Ishikawa (cell line): ENCODE measurements at regions not wholly inside any gene's neighbourhood (a gene's known extent, or its start where the extent isn't known, plus 50 kb on each side); places are given as distances from the start of the nearest gene placed in this dataset.

Experiments
- CEBPB ChIP-seq: IDR thresholded peaks from 2 replicates; pipeline ENCODE4 v1.6.1; 2012
- CREB1 ChIP-seq: IDR thresholded peaks from 2 replicates; pipeline ENCODE4 v1.6.1; 2012; ENCODE audit warnings: low read depth
- EGR1 ChIP-seq: IDR thresholded peaks from 2 replicates; pipeline ENCODE4 v1.6.1; 2012
- EP300 ChIP-seq: IDR thresholded peaks from 2 replicates; pipeline ENCODE4 v1.6.1; 2012; ENCODE audit warnings: borderline replicate concordance
- FOXM1 ChIP-seq: IDR thresholded peaks from 2 replicates; pipeline ENCODE4 v1.6.1; 2012; ENCODE audit warnings: low read depth, borderline replicate concordance
- MAX ChIP-seq: IDR thresholded peaks from 2 replicates; pipeline ENCODE4 v1.6.1; 2012
- NFIC ChIP-seq: IDR thresholded peaks from 2 replicates; pipeline ENCODE4 v1.6.1; 2012
- RAD21 ChIP-seq: IDR thresholded peaks from 2 replicates; pipeline ENCODE4 v1.6.1; 2012; ENCODE audit warnings: low read depth
- TAF1 ChIP-seq: IDR thresholded peaks from 2 replicates; pipeline ENCODE4 v1.6.1; 2012; ENCODE audit warnings: low read depth, mild to moderate bottlenecking
- TCF12 ChIP-seq: IDR thresholded peaks from 2 replicates; pipeline ENCODE4 v1.6.1; 2012; ENCODE audit warnings: low read depth
- TEAD4 ChIP-seq: IDR thresholded peaks from 2 replicates; pipeline ENCODE4 v1.6.1; 2012
- YY1 ChIP-seq: IDR thresholded peaks from 2 replicates; pipeline ENCODE4 v1.6.1; 2012; ENCODE audit warnings: low read depth
- ZBTB7A ChIP-seq: IDR thresholded peaks from 2 replicates; pipeline ENCODE4 v1.6.1; 2012; ENCODE audit warnings: low read depth
- TF ChIP-seq, protein P1 (sequence below): IDR thresholded peaks from 2 replicates; pipeline ENCODE4 v1.6.1; 2012; ENCODE audit warnings: low read depth, mild to moderate bottlenecking
- TF ChIP-seq, protein P2 (sequence below): IDR thresholded peaks from 2 replicates; pipeline ENCODE4 v1.6.1; 2012

GRCh38 chr12:85603556-85603955 is 232.7 kb downstream of the RASSF9 start:
- TF ChIP-seq CEBPB (no peak), CREB1 (no peak), RAD21 (no peak), EP300 (no peak), ZBTB7A (no peak)

- TF ChIP-seq FOXM1 (no peak), TEAD4 (no peak), CEBPB (no peak), EP300 (no peak), NFIC (no peak), MAX (no peak)
- TF ChIP-seq, protein P1, sequence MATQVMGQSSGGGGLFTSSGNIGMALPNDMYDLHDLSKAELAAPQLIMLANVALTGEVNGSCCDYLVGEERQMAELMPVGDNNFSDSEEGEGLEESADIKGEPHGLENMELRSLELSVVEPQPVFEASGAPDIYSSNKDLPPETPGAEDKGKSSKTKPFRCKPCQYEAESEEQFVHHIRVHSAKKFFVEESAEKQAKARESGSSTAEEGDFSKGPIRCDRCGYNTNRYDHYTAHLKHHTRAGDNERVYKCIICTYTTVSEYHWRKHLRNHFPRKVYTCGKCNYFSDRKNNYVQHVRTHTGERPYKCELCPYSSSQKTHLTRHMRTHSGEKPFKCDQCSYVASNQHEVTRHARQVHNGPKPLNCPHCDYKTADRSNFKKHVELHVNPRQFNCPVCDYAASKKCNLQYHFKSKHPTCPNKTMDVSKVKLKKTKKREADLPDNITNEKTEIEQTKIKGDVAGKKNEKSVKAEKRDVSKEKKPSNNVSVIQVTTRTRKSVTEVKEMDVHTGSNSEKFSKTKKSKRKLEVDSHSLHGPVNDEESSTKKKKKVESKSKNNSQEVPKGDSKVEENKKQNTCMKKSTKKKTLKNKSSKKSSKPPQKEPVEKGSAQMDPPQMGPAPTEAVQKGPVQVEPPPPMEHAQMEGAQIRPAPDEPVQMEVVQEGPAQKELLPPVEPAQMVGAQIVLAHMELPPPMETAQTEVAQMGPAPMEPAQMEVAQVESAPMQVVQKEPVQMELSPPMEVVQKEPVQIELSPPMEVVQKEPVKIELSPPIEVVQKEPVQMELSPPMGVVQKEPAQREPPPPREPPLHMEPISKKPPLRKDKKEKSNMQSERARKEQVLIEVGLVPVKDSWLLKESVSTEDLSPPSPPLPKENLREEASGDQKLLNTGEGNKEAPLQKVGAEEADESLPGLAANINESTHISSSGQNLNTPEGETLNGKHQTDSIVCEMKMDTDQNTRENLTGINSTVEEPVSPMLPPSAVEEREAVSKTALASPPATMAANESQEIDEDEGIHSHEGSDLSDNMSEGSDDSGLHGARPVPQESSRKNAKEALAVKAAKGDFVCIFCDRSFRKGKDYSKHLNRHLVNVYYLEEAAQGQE = no peak
These were observed 229.8 kb downstream of the RASSF9 start for GRCh38 chr12:85606455-85606854.

DNA sequence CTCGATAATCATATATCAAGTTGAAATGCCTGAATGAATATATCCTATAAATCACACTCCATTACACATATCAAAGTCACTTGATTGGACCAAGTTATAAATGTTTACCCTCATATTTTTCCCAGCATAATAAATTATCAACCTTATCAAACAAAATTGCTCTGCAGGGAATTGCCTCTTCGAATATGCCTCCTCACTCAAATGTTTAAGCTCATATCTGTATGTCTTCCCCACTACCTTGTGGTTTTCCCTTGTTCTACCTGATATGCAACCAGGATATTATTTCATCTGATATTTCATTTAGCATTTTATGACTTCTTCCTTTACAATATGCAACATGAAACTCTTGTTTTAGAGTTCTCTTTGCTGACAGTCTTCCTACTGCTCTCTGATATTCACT is 226.4 kb downstream of the RASSF9 start:
- TF ChIP-seq MAX = no peak
- no peak for TF ChIP-seq TAF1
- TF ChIP-seq, protein P1 = no peak
- no peak for TF ChIP-seq TEAD4
- TF ChIP-seq YY1 = no peak
- no peak for TF ChIP-seq FOXM1
- no peak for TF ChIP-seq ZBTB7A
- no peak for TF ChIP-seq EGR1
- TF ChIP-seq CREB1 = no peak
- TF ChIP-seq, protein P2, sequence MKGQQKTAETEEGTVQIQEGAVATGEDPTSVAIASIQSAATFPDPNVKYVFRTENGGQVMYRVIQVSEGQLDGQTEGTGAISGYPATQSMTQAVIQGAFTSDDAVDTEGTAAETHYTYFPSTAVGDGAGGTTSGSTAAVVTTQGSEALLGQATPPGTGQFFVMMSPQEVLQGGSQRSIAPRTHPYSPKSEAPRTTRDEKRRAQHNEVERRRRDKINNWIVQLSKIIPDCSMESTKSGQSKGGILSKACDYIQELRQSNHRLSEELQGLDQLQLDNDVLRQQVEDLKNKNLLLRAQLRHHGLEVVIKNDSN = no peak
- no peak for TF ChIP-seq TCF12

- TF ChIP-seq TAF1 = no peak
- TF ChIP-seq TEAD4 = no peak
These were observed 226.0 kb downstream of the RASSF9 start for GRCh38 chr12:85610194-85610593.

- TF ChIP-seq FOXM1 = no peak
- TF ChIP-seq RAD21 = no peak
- no peak for TF ChIP-seq EP300
- no peak for TF ChIP-seq CREB1
- TF ChIP-seq, protein P2 = no peak
- no peak for TF ChIP-seq CEBPB
- no peak for TF ChIP-seq YY1
- TF ChIP-seq TEAD4 = no peak
- TF ChIP-seq EGR1 = no peak
These were observed 220.0 kb downstream of the RASSF9 start for GRCh38 chr12:85616201-85616600.

GRCh38 chr12:85617307-85618091 is 218.7 kb downstream of the RASSF9 start:
- TF ChIP-seq EP300 = no peak
- no peak for TF ChIP-seq CREB1
- no peak for TF ChIP-seq TAF1
- no peak for TF ChIP-seq TCF12
- no peak for TF ChIP-seq ZBTB7A
- no peak for TF ChIP-seq EGR1
- no peak for TF ChIP-seq NFIC
- TF ChIP-seq FOXM1 = no peak
- no peak for TF ChIP-seq RAD21
- no peak for TF ChIP-seq TEAD4
- TF ChIP-seq, protein P1 = no peak
- TF ChIP-seq YY1 = no peak
